Heart right ventricle (tissue), 16 donors: ENCODE measurements at regions not wholly inside any gene's neighbourhood (a gene's known extent, or its start where the extent isn't known, plus 50 kb on each side); places are given as distances from the start of the nearest gene placed in this dataset.

Experiments used
- ATAC-seq, 8 donors: fragments of 200-7000 bp; cut with Tn5 transposase; one replicate each; pipeline ENCODE4 v1.9.1; 2020; ENCODE audit warnings: mild to moderate bottlenecking in 8 of 8, moderate library complexity in 8 of 8, moderate number of reproducible peaks in 1 of 8
- DNase-seq, 2 donors: peaks; one replicate each; pipeline ENCODE4 v3.0.0-alpha.2; 2020
- H3K27ac ChIP-seq, 10 donors: fragments of 200-600 bp; sonication (generic) in 2 of 10; one replicate each; pipeline versions ENCODE4 v1.5.0 to v1.8.0; 2020 to 2022; ENCODE audit warnings: mild to moderate bottlenecking in 3 of 10
- H3K27me3 ChIP-seq, 7 donors: fragments of 200-600 bp; one replicate each; pipeline ENCODE4 v1.8.0; 2021 to 2022; ENCODE audit warnings: mild to moderate bottlenecking in 2 of 7
- H3K36me3 ChIP-seq, 9 donors: fragments of 200-600 bp; sonication (generic) in 1 of 9; one replicate each; pipeline versions ENCODE4 v1.5.0 to v1.8.0; 2020 to 2022; ENCODE audit warnings: mild to moderate bottlenecking in 2 of 9
- H3K4me1 ChIP-seq, 9 donors: fragments of 200-600 bp; sonication (generic) in 1 of 9; one replicate each; pipeline versions ENCODE4 v1.5.0 to v1.8.0; 2020 to 2022; ENCODE audit warnings: mild to moderate bottlenecking in 4 of 9
- H3K4me3 ChIP-seq, 10 donors: fragments of 200-600 bp; sonication (generic) in 2 of 10; one replicate each; pipeline versions ENCODE4 v1.5.0 to v1.8.0; 2020 to 2022; ENCODE audit warnings: mild to moderate bottlenecking in 7 of 10, moderate library complexity in 2 of 10
- H3K9me3 ChIP-seq, 11 donors: fragments of 200-600 bp in 10 of 11; sonication (generic) in 2 of 11; one replicate each; pipeline versions ENCODE4 v1.5.0 to v1.8.0; 2013 to 2022; ENCODE audit warnings: mild to moderate bottlenecking in 2 of 11, control low read depth in 1 of 11, moderate library complexity in 1 of 11
- WGBS, 2 donors: extraction: QIAGEN DNeasy Blood & Tissue Kit; methylation state at CpG; one replicate each; pipeline ENCODE4 v1.1.7; 2013; ENCODE audit warnings: inconsistent platforms in 1 of 2; 5-methylcytosine and 5-hydroxymethylcytosine counted together
- intact Hi-C, 10 donors: fragments of 100-400 bp; cut with DNase I; formaldehyde crosslinking; loops; one replicate each; pipeline versions ENCODE4 v1.11.1 to v1.14.2; 2022
- TF ChIP-seq, protein P1 (sequence below), 9 donors: fragments of 200-600 bp; sonication (generic) in 2 of 9; IDR thresholded peaks; one replicate each; pipeline versions ENCODE4 v1.5.0 to v1.8.0; 2021 to 2022; ENCODE audit warnings: antibody characterized with exemption in 9 of 9, mild to moderate bottlenecking in 5 of 9, moderate library complexity in 1 of 9
- donor health status: Arrhythmogenic right ventricular cardiomyopathy.
- donor health status: ischemic (EF 13 %, LVEDD 7.1; RV severe dilation, severe dysfunction).
- donor health status: healthy with polysubstance abuse.
- donor health status: DM: no; HTN: yes; CAD: no.
- donor health status: DM: no; HTN: no; CAD: no.
- donor health status: ischemic (EF 25% LVEDD 6.9; RV normal size, moderate dysfunction).
- donor health status: ischemic (EF 25% LVEDD 5.7; RV mildly dilated, moderate dysfunction).
- donor health status: healthy.
- donor health status: DM: yes; HTN: yes; CAD: no.
- donor health status: Ischemic cardiomyopathy.
- donor health status: ischemic (EF 35%, LVEDD 5.7; RV mildly dilated, moderate dysfunction).
- donor health status: nonischemic (EF 11% LVEDD 7.7; RV severe dilation, severe dysfunction).
- donor health status: DM: yes; HTN: yes; CAD: no.
- donor health status: PGD.
- donor health status: ischemic (EF 29% LVEDD 5.4; RV normal size, mild dysfunction).
- donor health status: nonischemic (EF 23%, LVEDD 6.1; RV moderate dilation, normal function).

DNA sequence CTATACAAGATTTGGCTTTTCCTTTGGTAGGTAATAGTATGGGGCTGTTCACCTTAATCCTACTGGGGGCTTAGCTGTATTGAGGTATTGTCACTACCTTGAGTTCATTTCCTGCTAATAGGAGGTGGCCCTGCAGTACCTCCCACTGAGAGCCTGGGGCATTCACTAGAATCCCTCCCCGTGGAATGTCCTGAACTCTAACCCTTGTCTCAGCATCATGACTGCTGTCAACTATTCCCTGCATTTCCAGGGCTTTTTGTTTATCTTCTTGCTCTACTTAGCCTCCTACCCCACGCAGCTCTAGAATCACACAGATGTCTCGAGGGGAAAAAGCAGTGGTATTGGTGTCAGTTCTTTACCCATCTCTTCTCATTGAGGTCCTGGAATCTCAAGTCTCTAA lies 542.3 kb downstream of the METTL4 start:
- Histone ChIP-seq H3K4me3 (no peak overlapping the region), H3K27me3 (no peaks in the 10 kb centered on the region), H3K9me3 (no peaks in the 10 kb centered on the region), H3K4me1 (no peaks in the 10 kb centered on the region), H3K36me3 (no peaks in the 10 kb centered on the region), H3K27ac (no peak overlapping the region)
- ATAC-seq: no peak
- 33 to 48% methylated on average over 3 of the region's 3 CpGs for WGBS, 2 donors
- TF ChIP-seq, protein P1, sequence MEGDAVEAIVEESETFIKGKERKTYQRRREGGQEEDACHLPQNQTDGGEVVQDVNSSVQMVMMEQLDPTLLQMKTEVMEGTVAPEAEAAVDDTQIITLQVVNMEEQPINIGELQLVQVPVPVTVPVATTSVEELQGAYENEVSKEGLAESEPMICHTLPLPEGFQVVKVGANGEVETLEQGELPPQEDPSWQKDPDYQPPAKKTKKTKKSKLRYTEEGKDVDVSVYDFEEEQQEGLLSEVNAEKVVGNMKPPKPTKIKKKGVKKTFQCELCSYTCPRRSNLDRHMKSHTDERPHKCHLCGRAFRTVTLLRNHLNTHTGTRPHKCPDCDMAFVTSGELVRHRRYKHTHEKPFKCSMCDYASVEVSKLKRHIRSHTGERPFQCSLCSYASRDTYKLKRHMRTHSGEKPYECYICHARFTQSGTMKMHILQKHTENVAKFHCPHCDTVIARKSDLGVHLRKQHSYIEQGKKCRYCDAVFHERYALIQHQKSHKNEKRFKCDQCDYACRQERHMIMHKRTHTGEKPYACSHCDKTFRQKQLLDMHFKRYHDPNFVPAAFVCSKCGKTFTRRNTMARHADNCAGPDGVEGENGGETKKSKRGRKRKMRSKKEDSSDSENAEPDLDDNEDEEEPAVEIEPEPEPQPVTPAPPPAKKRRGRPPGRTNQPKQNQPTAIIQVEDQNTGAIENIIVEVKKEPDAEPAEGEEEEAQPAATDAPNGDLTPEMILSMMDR (IDR thresholded peaks at IDR 0.05): no peak
- no peak for DNase-seq
- intact Hi-C loops: loop anchor here in 1 of 10 donors (10.0 kb wide), 1 partner anchor 56 kb away; no protein-coding TSS in a partner anchor

DNA sequence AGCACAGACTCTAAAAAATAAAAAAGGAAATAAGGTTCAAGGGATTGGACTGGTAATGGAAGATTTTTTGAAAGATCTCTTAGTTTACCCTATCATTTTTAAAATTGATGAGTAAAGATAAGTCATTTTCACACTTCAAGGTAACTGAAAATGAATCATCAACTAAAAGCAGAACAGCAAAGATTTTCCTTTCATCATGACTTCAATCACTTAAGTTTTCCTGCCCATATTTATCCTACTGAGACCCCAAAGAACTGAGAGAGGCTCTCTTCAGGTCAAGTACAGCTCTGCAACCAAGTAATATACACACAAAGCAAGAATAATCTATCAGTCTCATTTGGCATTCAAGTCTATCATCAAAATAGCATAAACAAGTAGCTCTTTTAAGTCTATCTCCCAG lies 540.7 kb downstream of the METTL4 start:
- TF ChIP-seq, protein P1 (IDR thresholded peaks at IDR 0.05): no peak
- DNase-seq: no peak
- ATAC-seq: no peak
- no peaks in the 10 kb centered on the region for H3K9me3 ChIP-seq
- H3K27ac ChIP-seq: no peak overlapping the region
- no peaks in the 10 kb centered on the region for H3K4me1 ChIP-seq
- no peaks in the 10 kb centered on the region for H3K36me3 ChIP-seq
- intact Hi-C loops: no loop called here
- no peak overlapping the region for H3K4me3 ChIP-seq
- no peaks in the 10 kb centered on the region for H3K27me3 ChIP-seq

DNA sequence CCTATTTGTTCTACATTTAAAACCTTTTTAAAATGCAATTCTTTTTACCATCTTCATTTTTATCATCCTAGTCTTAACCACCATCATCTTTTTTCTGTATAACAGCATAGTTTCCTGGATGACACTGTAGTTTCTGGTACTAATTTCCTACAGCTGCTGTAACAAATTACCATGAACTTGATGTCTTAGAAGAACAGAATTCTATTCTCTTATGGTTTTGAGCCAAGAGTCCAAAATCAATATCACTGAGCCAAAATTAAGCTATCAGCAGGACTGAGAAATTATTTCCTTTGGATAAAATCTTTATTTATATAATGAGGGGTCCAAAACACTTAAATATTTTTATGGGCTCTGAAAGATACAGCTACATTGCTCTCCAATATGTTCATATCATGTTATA lies 539.3 kb downstream of the METTL4 start:
- intact Hi-C loops: no loop called here
- Histone ChIP-seq H3K36me3 (no peaks in the 10 kb centered on the region), H3K27me3 (no peaks in the 10 kb centered on the region), H3K27ac (no peak overlapping the region), H3K9me3 (no peaks in the 10 kb centered on the region), H3K4me1 (no peaks in the 10 kb centered on the region), H3K4me3 (no peak overlapping the region)
- ATAC-seq (peak in 1 of 8 donors; percentile 25), DNase-seq (no peak)
- TF ChIP-seq, protein P1 (IDR thresholded peaks at IDR 0.05): no peak

DNA sequence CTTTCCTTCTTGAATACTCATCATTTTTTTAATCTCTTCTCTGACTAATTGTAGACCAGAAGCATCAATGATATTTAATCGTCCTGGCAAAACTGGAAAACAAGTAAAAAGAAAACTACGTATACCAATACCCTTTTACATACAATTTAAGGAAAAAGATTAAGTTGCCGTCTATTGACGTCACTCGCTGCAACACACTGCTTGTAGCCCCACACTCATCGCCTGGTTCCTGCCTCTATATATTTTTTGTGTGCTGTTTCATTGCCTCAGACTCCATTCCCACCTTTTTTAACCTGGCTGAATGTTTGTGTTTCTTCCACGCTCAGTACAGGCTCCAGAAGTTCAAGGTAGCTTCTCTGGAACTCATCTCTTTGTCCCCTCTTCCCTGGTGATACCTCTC lies 536.2 kb downstream of the METTL4 start:
- H3K36me3 ChIP-seq: no peaks in the 10 kb centered on the region
- DNase-seq: no peak
- H3K4me3 ChIP-seq: no peak overlapping the region
- 88 to 93% methylated on average over 7 of the region's 7 CpGs for WGBS, 2 donors
- TF ChIP-seq, protein P1 (IDR thresholded peaks at IDR 0.05): no peak
- no peak overlapping the region for H3K27ac ChIP-seq
- intact Hi-C loops: no loop called here
- H3K9me3 ChIP-seq: peaks cover 0 to 4% (median 0%) of the 10 kb centered on the region in 11 donors
- ATAC-seq: no peak
- no peaks in the 10 kb centered on the region for H3K4me1 ChIP-seq
- no peaks in the 10 kb centered on the region for H3K27me3 ChIP-seq

DNA sequence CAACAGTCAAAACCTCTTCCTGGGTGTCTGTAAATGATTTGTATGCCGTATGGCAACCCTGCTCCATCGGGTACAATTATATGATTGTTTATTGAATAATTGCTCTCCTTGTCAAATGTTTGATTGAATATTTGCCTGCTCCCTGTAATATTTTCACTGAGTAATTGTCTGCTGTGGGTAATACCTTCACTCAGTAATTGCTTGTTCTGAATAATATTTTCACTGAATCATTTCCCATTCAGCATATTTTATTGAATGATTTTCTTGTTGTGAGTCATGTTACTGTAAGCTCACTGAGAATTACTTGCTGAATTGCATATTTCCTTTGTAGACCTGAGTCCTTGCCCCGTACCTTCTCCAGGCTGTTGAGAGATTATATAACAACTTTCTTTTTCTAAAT lies 535.2 kb downstream of the METTL4 start:
- no peak for DNase-seq
- Histone ChIP-seq H3K36me3 (no peaks in the 10 kb centered on the region), H3K9me3 (peaks cover 0 to 11% (median 0%) of the 10 kb centered on the region in 11 donors), H3K4me1 (no peaks in the 10 kb centered on the region), H3K27ac (no peak overlapping the region), H3K27me3 (no peaks in the 10 kb centered on the region), H3K4me3 (no peak overlapping the region)
- 62 to 81% methylated on average over 3 of the region's 3 CpGs for WGBS, 2 donors
- intact Hi-C loops: no loop called here
- TF ChIP-seq, protein P1 (IDR thresholded peaks at IDR 0.05): no peak
- ATAC-seq: no peak
